ENCODE measurements at regions not wholly inside any gene's neighbourhood (a gene's known extent, or its start where the extent isn't known, plus 50 kb on each side); places are given as distances from the start of the nearest gene placed in this dataset.

DNA sequence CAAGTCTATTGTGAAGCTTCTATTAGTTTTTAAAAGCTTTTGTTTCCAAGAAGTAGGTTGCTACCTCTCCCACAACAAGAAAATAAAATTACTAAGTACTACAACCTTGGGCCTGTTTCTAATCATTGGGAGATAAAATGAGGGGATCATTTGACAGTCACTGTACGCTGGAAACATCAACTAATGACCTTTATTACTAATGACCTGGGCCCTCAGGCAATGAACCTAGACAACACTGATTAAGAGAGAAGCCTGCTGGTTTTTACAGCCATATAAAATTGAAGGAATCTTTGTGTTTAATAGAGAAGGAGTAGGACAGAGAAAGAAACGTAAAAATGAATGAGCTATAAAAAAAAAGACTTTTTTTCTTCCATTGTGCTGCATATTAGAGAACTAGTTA lies 1000.9 kb downstream of the STPG2 start:
- H3K9me3 Mint-ChIP-seq, result peaks cover 16 to 33% (median 21%) of the 10 kb centered on the region in 7 donors
- no peaks in the 10 kb centered on the region for H3K4me1 ChIP-seq (ENCODE audit: control insufficient read depth in 1 of 2, insufficient read depth in 2 of 2, low read length in 2 of 2)
- no CpG with 5 or more reads among the region's 2 CpGs for WGBS (ENCODE audit: insufficient coverage)
- intact Hi-C loops (cut with micrococcal nuclease), result no loop called here
- H3K4me3 Mint-ChIP-seq, result no peak overlapping the region
- no peak for DNase-seq
- H3K27me3 ChIP-seq (ENCODE audit: control insufficient read depth in 2 of 2, insufficient read depth in 2 of 2, low read length in 2 of 2), result no peaks in the 10 kb centered on the region
- no peak overlapping the region for H3K27ac ChIP-seq (ENCODE audit: low read depth in 1 of 2, low read length in 2 of 2)
- H3K9ac ChIP-seq (ENCODE audit: insufficient read depth, low read length, poor library complexity, severe bottlenecking), result no peak overlapping the region
- H3K27me3 Mint-ChIP-seq (ENCODE audit: low read depth in 3 of 3), result no peaks in the 10 kb centered on the region
- H3K4me3 ChIP-seq (replicated peaks in 1 of 3; ENCODE audit: low read depth in 2 of 3, low read length in 3 of 3), result no peak overlapping the region
- TF ChIP-seq, protein P1, sequence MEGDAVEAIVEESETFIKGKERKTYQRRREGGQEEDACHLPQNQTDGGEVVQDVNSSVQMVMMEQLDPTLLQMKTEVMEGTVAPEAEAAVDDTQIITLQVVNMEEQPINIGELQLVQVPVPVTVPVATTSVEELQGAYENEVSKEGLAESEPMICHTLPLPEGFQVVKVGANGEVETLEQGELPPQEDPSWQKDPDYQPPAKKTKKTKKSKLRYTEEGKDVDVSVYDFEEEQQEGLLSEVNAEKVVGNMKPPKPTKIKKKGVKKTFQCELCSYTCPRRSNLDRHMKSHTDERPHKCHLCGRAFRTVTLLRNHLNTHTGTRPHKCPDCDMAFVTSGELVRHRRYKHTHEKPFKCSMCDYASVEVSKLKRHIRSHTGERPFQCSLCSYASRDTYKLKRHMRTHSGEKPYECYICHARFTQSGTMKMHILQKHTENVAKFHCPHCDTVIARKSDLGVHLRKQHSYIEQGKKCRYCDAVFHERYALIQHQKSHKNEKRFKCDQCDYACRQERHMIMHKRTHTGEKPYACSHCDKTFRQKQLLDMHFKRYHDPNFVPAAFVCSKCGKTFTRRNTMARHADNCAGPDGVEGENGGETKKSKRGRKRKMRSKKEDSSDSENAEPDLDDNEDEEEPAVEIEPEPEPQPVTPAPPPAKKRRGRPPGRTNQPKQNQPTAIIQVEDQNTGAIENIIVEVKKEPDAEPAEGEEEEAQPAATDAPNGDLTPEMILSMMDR (IDR thresholded peaks at IDR 0.05), result no peak
- H3K4me1 Mint-ChIP-seq, result no peaks in the 10 kb centered on the region
- H2AFZ ChIP-seq (ENCODE audit: insufficient read depth, low read depth, low read length, poor library complexity, severe bottlenecking), result no peak overlapping the region
- H3K36me3 Mint-ChIP-seq, result no peaks in the 10 kb centered on the region
- H3K79me2 ChIP-seq (ENCODE audit: insufficient read depth, low read length), result no peaks in the 10 kb centered on the region
- no peaks in the 10 kb centered on the region for H4K20me1 ChIP-seq (ENCODE audit: insufficient read depth, low read length)
- H3K36me3 ChIP-seq (replicated peaks in 1 of 2; ENCODE audit: control insufficient read depth in 1 of 2, insufficient read depth in 2 of 2, low read length in 2 of 2), result no peaks in the 10 kb centered on the region
- H3K4me2 ChIP-seq (replicated peaks; ENCODE audit: extremely low read depth, low read length, poor library complexity, severe bottlenecking), result no peak overlapping the region
- H3K9me3 ChIP-seq (replicated peaks in 1 of 2; ENCODE audit: control insufficient read depth in 1 of 2, insufficient read depth in 1 of 2, low read length in 2 of 2), result peaks cover 26 to 27% of the 10 kb centered on the region in 2 donors
- no peak overlapping the region for H3K27ac Mint-ChIP-seq

DNA sequence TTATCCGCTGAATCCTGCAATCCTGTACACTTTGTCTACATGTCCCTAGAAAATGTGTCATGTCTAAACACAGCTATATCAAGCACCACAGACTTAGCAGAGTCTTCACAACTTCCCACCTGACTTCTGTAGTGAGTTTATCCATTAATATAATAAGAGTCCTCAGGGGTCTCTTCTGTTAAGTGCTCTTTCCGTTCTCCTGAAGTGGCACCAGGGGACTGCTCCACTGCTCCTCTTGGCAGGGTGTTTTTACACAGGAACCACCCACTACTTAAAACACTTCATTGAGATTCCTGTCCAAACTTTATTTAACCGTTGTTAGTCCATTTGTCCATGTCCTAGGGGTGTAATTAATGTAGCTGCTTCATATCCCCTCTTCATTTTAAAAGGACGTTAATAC lies 1000.4 kb downstream of the STPG2 start:
- Histone ChIP-seq H3K79me2 (ENCODE audit: insufficient read depth, low read length) (no peaks in the 10 kb centered on the region), H3K4me3 (replicated peaks in 1 of 3; ENCODE audit: low read depth in 2 of 3, low read length in 3 of 3) (no peak overlapping the region), H3K27ac (ENCODE audit: low read depth in 1 of 2, low read length in 2 of 2) (no peak overlapping the region), H4K20me1 (ENCODE audit: insufficient read depth, low read length) (no peaks in the 10 kb centered on the region), H3K9ac (ENCODE audit: insufficient read depth, low read length, poor library complexity, severe bottlenecking) (no peak overlapping the region), H3K9me3 (replicated peaks in 1 of 2; ENCODE audit: control insufficient read depth in 1 of 2, insufficient read depth in 1 of 2, low read length in 2 of 2) (peaks cover 23% of the 10 kb centered on the region in 2 donors), H3K27me3 (ENCODE audit: control insufficient read depth in 2 of 2, insufficient read depth in 2 of 2, low read length in 2 of 2) (no peaks in the 10 kb centered on the region), H2AFZ (ENCODE audit: insufficient read depth, low read depth, low read length, poor library complexity, severe bottlenecking) (no peak overlapping the region), H3K36me3 (replicated peaks in 1 of 2; ENCODE audit: control insufficient read depth in 1 of 2, insufficient read depth in 2 of 2, low read length in 2 of 2) (no peaks in the 10 kb centered on the region), H3K4me1 (ENCODE audit: control insufficient read depth in 1 of 2, insufficient read depth in 2 of 2, low read length in 2 of 2) (no peaks in the 10 kb centered on the region), H3K4me2 (replicated peaks; ENCODE audit: extremely low read depth, low read length, poor library complexity, severe bottlenecking) (no peak overlapping the region)
- TF ChIP-seq, protein P1 (IDR thresholded peaks at IDR 0.05), result no peak
- intact Hi-C loops (cut with micrococcal nuclease), result no loop called here
- Mint-ChIP-seq H3K9me3 (peaks cover 16 to 28% (median 21%) of the 10 kb centered on the region in 7 donors), H3K36me3 (no peaks in the 10 kb centered on the region), H3K4me3 (no peak overlapping the region), H3K27me3 (ENCODE audit: low read depth in 3 of 3) (no peaks in the 10 kb centered on the region), H3K27ac (no peak overlapping the region), H3K4me1 (no peaks in the 10 kb centered on the region)
- WGBS (ENCODE audit: insufficient coverage), result no CpG with 5 or more reads among the region's 4 CpGs
- DNase-seq, result no peak
